Uterus (tissue), 2 donors: ENCODE measurements at regions not wholly inside any gene's neighbourhood (a gene's known extent, or its start where the extent isn't known, plus 50 kb on each side); places are given as distances from the start of the nearest gene placed in this dataset.

Source experiments
- POLR2A ChIP-seq, 2 donors: fragments of 450-650 bp; IDR thresholded peaks; one replicate each; pipeline ENCODE4 v1.6.1; 2016; ENCODE audit warnings: antibody characterized with exemption in 2 of 2, mild to moderate bottlenecking in 1 of 2, moderate library complexity in 1 of 2
- TF ChIP-seq, protein P1 (sequence below), 4 experiments: fragments of 200-600 bp in 2 of 4; fragments of 450-650 bp in 2 of 4; sonication (generic) in 2 of 4; IDR thresholded peaks; one replicate each; pipeline ENCODE4 v1.5.1; 2016 to 2019; ENCODE audit warnings: antibody characterized with exemption in 4 of 4, mild to moderate bottlenecking in 2 of 4, moderate library complexity in 1 of 4

DNA sequence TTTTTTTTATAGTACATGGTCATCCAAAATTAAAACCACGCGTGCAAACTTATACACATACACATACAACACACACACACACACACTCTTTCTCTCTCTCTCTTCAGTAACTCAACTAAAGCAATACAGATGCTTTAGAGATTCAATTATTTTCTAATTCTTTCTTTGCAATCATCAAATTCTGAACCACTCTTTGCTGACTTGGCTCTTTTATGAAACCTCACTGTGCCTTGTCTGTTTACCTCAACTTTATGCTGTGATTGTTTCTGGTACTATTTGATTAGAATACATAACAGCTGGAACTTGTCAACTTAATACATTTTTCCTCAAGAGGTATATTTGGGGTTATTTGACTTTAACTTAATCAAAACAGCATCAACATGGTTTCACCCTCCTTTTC lies 1309.7 kb downstream of the ROBO2 start:
- no peak for TF ChIP-seq POLR2A (IDR thresholded peaks at IDR 0.05)
- TF ChIP-seq, protein P1, sequence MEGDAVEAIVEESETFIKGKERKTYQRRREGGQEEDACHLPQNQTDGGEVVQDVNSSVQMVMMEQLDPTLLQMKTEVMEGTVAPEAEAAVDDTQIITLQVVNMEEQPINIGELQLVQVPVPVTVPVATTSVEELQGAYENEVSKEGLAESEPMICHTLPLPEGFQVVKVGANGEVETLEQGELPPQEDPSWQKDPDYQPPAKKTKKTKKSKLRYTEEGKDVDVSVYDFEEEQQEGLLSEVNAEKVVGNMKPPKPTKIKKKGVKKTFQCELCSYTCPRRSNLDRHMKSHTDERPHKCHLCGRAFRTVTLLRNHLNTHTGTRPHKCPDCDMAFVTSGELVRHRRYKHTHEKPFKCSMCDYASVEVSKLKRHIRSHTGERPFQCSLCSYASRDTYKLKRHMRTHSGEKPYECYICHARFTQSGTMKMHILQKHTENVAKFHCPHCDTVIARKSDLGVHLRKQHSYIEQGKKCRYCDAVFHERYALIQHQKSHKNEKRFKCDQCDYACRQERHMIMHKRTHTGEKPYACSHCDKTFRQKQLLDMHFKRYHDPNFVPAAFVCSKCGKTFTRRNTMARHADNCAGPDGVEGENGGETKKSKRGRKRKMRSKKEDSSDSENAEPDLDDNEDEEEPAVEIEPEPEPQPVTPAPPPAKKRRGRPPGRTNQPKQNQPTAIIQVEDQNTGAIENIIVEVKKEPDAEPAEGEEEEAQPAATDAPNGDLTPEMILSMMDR (IDR thresholded peaks at IDR 0.05) = no peak
